ENCODE measurements at regions not wholly inside any gene's neighbourhood (a gene's known extent, or its start where the extent isn't known, plus 50 kb on each side); places are given as distances from the start of the nearest gene placed in this dataset.

DNA sequence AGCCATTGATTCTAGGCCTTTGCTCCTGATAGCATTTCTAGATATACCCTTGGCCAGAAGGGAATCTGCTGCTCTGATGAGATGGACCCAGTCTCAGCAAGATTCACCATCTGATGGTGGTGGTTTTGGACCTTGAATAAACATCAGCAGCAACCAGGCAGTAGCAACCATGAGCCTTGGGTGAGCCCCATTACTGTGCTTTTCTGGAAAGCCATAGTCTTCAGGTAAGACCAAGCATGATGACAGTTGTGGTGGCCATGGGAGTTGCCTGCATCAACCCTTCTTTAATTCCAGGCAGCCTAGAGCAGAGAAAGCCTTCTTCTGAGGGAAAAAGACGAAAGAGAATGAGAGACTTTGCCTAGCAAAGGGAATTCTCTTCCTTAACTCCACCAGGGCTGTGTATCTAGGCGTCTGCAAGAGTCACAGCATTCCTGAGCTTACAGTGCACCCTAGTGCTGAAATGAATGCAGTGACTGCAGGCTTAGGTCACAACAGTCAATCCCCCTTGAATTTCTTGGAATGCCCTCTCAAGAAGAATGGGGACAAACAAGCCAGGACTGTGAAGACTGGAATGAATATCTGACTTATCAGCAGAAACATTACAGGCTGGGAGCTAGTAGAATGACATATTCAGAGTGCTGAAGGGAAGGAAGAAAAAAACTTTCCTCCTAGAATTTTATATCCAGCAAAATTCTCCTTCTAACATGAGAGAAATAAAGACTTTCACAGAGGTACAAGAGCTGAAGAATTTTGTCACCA lies 942.4 kb upstream of the PCDH20 start:
- Histone ChIP-seq H3K27me3 (no peaks in the 10 kb centered on the region), H3K4me3 (replicated peaks in 1 of 3) (no peak overlapping the region), H3K27ac (no peak overlapping the region), H3K9me3 (no peaks in the 10 kb centered on the region), H3K36me3 (no peaks in the 10 kb centered on the region), H3K4me1 (no peaks in the 10 kb centered on the region)
- intact Hi-C loops (cut with DNase I) = no loop called here
- DNase-seq = no peak
- TF ChIP-seq POLR2A (IDR thresholded peaks at IDR 0.05) (no peak), CTCF (IDR thresholded peaks at IDR 0.05) (peak in 3 of 6 experiments; percentile 12 to 24 (median 22))
- WGBS, 2 donors = 32 to 52% methylated on average over 2 of the region's 2 CpGs

GRCh38 chr13:62356977-62357376 lies 941.3 kb upstream of the PCDH20 start:
- intact Hi-C loops (cut with DNase I) = no loop called here

GRCh38 chr13:62337109-62337880 lies 921.6 kb upstream of the PCDH20 start:
- H3K36me3 ChIP-seq = no peaks in the 10 kb centered on the region
- intact Hi-C loops (cut with DNase I) = no loop called here
- H3K9me3 ChIP-seq = no peaks in the 10 kb centered on the region
- H3K4me1 ChIP-seq = no peaks in the 10 kb centered on the region
- no peak overlapping the region for H3K27ac ChIP-seq
- DNase-seq = no peak
- 58 to 70% methylated on average over 2 of the region's 2 CpGs for WGBS, 2 donors
- H3K27me3 ChIP-seq = no peaks in the 10 kb centered on the region
- no peak overlapping the region for H3K4me3 ChIP-seq (replicated peaks in 1 of 3)
- TF ChIP-seq CTCF (IDR thresholded peaks at IDR 0.05) (no peak), POLR2A (IDR thresholded peaks at IDR 0.05) (no peak)

More at GRCh38 chr13:62356977-62357376, 941.3 kb upstream of the PCDH20 start:
- WGBS, 2 donors = 36 to 58% methylated on average over 1 of the region's 1 CpG
- no peaks in the 10 kb centered on the region for H3K9me3 ChIP-seq
- H3K4me3 ChIP-seq (replicated peaks in 1 of 3) = no peak overlapping the region
- TF ChIP-seq POLR2A (IDR thresholded peaks at IDR 0.05) = no peak
- TF ChIP-seq CTCF (IDR thresholded peaks at IDR 0.05) = no peak
- H3K36me3 ChIP-seq = no peaks in the 10 kb centered on the region
- no peaks in the 10 kb centered on the region for H3K4me1 ChIP-seq
- no peak overlapping the region for H3K27ac ChIP-seq
- DNase-seq = no peak
- no peaks in the 10 kb centered on the region for H3K27me3 ChIP-seq

GRCh38 chr13:62336507-62336906 lies 920.9 kb upstream of the PCDH20 start:
- Histone ChIP-seq H3K27ac (no peak overlapping the region), H3K4me3 (replicated peaks in 1 of 3) (no peak overlapping the region), H3K9me3 (no peaks in the 10 kb centered on the region), H3K4me1 (no peaks in the 10 kb centered on the region), H3K27me3 (no peaks in the 10 kb centered on the region), H3K36me3 (no peaks in the 10 kb centered on the region)
- intact Hi-C loops (cut with DNase I) = no loop called here
- no peak for DNase-seq
- TF ChIP-seq CTCF (IDR thresholded peaks at IDR 0.05) (no peak), POLR2A (IDR thresholded peaks at IDR 0.05) (no peak)
- WGBS, 2 donors = 70 to 76% methylated on average over 1 of the region's 1 CpG

DNA sequence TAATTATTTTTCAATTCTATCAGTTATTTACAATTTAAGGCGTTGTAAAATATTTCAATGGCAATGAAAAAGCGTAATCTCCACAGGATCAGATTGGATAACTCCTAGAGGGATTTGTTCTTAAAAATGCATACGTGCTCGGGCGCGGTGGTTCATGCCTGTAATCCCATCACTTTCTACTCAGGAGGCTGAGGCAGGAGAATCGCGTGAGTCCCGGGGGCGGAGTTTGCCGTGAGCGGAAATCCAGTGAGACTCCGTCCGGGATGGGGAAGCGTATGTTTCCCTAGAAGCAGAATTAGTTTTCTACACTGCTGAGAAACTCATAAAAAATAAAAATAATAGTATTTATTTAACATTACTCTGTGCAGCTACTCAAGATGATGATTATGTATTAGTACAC lies 917.8 kb upstream of the PCDH20 start:
- intact Hi-C loops (cut with DNase I) = no loop called here
- TF ChIP-seq POLR2A (IDR thresholded peaks at IDR 0.05) (no peak), CTCF (IDR thresholded peaks at IDR 0.05) (no peak)
- 96 to 97% methylated on average over 15 of the region's 15 CpGs for WGBS, 2 donors

More for the DNA sequence above, 917.8 kb upstream of the PCDH20 start:
- no peaks in the 10 kb centered on the region for H3K36me3 ChIP-seq
- H3K27ac ChIP-seq = no peak overlapping the region
- H3K4me1 ChIP-seq = no peaks in the 10 kb centered on the region
- no peak for DNase-seq
- H3K4me3 ChIP-seq (replicated peaks in 1 of 3) = no peak overlapping the region
- H3K9me3 ChIP-seq = no peaks in the 10 kb centered on the region
- H3K27me3 ChIP-seq = no peaks in the 10 kb centered on the region
